ENCODE measurements at regions not wholly inside any gene's neighbourhood (a gene's known extent, or its start where the extent isn't known, plus 50 kb on each side); places are given as distances from the start of the nearest gene placed in this dataset.

GRCh38 chr17:5794385-5794784, 210.1 kb upstream of the NLRP1 start:
- Mint-ChIP-seq H3K4me1 (no peaks in the 10 kb centered on the region), H3K27me3 (ENCODE audit: low read depth in 2 of 2) (peaks cover 17 to 55% of the 10 kb centered on the region in 2 donors), H3K9me3 (peaks cover 0 to 3% of the 10 kb centered on the region in 2 donors), H3K36me3 (no peaks in the 10 kb centered on the region), H3K4me3 (no peak overlapping the region), H3K27ac (no peak overlapping the region)
- DNase-seq (no peak), ATAC-seq (no peak)
- WGBS (ENCODE audit: insufficient coverage): 97% methylated on average over 6 of the region's 7 CpGs
- peaks cover 5% of the 10 kb centered on the region for H3K9me3 ChIP-seq (ENCODE audit: control insufficient read depth, insufficient read depth, low read length)
- intact Hi-C loops (cut with micrococcal nuclease): no loop called here
- H3K27ac ChIP-seq (ENCODE audit: low read length): no peak overlapping the region
- TF ChIP-seq CTCF (IDR thresholded peaks at IDR 0.05): no peak
- no peaks in the 10 kb centered on the region for H3K36me3 ChIP-seq (ENCODE audit: control insufficient read depth, insufficient read depth, low read length)
- H3K27me3 ChIP-seq (ENCODE audit: control insufficient read depth, insufficient read depth, low read length): no peaks in the 10 kb centered on the region
- H3K4me1 ChIP-seq (ENCODE audit: control insufficient read depth, insufficient read depth, low read length): no peaks in the 10 kb centered on the region
- no peak overlapping the region for H3K4me3 ChIP-seq (ENCODE audit: low read length)

DNA sequence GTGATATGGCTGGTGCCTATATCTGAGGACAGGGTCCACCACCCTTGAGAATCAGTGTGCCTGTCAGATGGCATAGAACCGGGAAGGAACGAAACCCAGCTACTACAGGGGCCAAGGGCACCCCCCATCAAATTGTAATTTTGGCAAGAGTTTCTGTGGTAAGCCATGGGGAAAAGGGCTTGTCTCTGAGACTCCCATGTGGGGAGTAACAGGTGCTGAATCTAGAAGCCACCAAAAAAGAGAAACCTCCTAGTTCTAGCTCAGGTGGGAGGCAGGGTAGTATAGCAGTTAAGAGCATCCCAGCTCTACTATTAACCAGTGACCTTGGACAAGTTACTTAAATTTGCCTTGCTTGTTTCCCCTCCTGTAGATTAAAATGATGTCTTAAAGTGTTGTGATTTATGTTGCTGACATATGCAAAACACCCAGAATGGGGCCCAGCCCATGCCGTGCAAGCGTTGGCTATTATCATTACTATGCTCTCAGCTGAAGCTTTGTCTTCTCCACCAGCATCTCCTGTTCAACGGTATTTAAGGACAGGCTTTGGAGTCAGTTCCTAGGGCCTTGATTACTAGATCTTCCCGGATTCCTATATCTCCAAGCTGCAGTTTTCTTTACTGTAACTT, 210.7 kb upstream of the NLRP1 start:
- Mint-ChIP-seq H3K27ac (no peak overlapping the region), H3K27me3 (ENCODE audit: low read depth in 2 of 2) (peaks cover 17 to 53% of the 10 kb centered on the region in 2 donors), H3K4me3 (no peak overlapping the region), H3K9me3 (peaks cover 0 to 3% of the 10 kb centered on the region in 2 donors), H3K4me1 (no peaks in the 10 kb centered on the region), H3K36me3 (no peaks in the 10 kb centered on the region)
- no peak overlapping the region for H3K27ac ChIP-seq (ENCODE audit: low read length)
- no peaks in the 10 kb centered on the region for H3K36me3 ChIP-seq (ENCODE audit: control insufficient read depth, insufficient read depth, low read length)
- DNase-seq (no peak), ATAC-seq (no peak)
- intact Hi-C loops (cut with micrococcal nuclease): no loop called here
- H3K4me1 ChIP-seq (ENCODE audit: control insufficient read depth, insufficient read depth, low read length): no peaks in the 10 kb centered on the region
- peaks cover 5% of the 10 kb centered on the region for H3K9me3 ChIP-seq (ENCODE audit: control insufficient read depth, insufficient read depth, low read length)
- TF ChIP-seq CTCF (IDR thresholded peaks at IDR 0.05): no peak
- no peak overlapping the region for H3K4me3 ChIP-seq (ENCODE audit: low read length)
- no peaks in the 10 kb centered on the region for H3K27me3 ChIP-seq (ENCODE audit: control insufficient read depth, insufficient read depth, low read length)
- 82% methylated on average over 5 of the region's 6 CpGs for WGBS (ENCODE audit: insufficient coverage)

DNA sequence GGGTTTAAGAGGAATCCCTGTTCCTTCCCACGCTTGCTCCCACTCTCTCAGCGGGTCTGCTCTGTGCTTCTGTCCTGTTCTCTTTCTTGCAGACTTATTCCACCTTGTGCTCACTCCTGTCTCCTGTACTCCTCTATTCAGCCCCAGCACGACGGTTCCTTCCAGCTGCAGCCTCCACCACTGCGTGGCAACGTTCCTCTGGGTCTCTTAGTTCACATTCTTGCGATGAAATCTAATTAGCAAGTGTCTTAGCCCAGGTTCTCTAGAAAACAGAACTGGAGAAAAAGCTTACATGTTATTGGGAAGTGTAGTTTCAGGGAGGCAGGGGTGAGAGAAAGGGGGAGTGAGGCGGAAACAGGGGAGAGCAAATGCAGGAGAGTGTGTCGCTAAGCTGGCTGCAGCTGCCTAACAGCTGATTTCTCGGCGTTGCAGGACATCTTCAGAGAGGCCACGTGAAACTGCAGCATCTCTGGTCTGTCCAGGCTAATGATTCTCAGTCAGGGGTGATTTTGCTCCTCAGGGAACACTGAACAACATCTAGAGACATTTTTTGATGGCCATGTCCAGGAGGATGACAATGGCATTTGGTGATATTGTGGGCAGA, 213.2 kb upstream of the NLRP1 start:
- Mint-ChIP-seq H3K9me3 (peaks cover 0 to 3% of the 10 kb centered on the region in 2 donors), H3K27ac (no peak overlapping the region), H3K27me3 (ENCODE audit: low read depth in 2 of 2) (peaks cover 20 to 46% of the 10 kb centered on the region in 2 donors), H3K4me1 (no peaks in the 10 kb centered on the region), H3K4me3 (no peak overlapping the region), H3K36me3 (no peaks in the 10 kb centered on the region)
- DNase-seq: no peak
- Histone ChIP-seq H3K4me3 (ENCODE audit: low read length) (no peak overlapping the region), H3K36me3 (ENCODE audit: control insufficient read depth, insufficient read depth, low read length) (no peaks in the 10 kb centered on the region), H3K27me3 (ENCODE audit: control insufficient read depth, insufficient read depth, low read length) (no peaks in the 10 kb centered on the region), H3K4me1 (ENCODE audit: control insufficient read depth, insufficient read depth, low read length) (no peaks in the 10 kb centered on the region), H3K9me3 (ENCODE audit: control insufficient read depth, insufficient read depth, low read length) (peaks cover 5% of the 10 kb centered on the region), H3K27ac (ENCODE audit: low read length) (no peak overlapping the region)
- no peak for ATAC-seq
- no peak for TF ChIP-seq CTCF (IDR thresholded peaks at IDR 0.05)
- 39% methylated on average over 12 of the region's 12 CpGs for WGBS (ENCODE audit: insufficient coverage)
- intact Hi-C loops (cut with micrococcal nuclease): no loop called here

DNA sequence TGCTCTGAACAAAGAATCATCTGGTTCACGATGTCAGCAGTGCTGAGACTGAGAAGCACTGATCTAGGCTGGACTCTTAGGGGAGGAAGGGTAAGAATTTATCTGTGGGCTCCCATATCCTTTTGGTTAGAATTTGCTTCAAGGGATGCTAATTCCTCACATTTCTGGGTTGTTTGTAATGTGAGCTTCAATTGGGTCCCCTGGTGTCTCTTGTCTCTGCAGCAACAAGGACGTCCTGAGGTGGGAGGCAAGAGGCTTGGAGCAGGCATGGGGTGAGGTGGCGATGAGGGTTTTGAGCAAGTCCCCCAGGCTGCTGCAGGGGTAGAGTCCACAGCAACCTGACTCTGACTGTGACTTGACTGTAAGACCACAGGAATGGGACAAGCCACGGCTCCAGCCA, 213.8 kb upstream of the NLRP1 start:
- 58% methylated on average over 4 of the region's 4 CpGs for WGBS (ENCODE audit: insufficient coverage)
- no peaks in the 10 kb centered on the region for H3K27me3 ChIP-seq (ENCODE audit: control insufficient read depth, insufficient read depth, low read length)
- no peak overlapping the region for H3K27ac ChIP-seq (ENCODE audit: low read length)
- Mint-ChIP-seq H3K4me1 (no peaks in the 10 kb centered on the region), H3K9me3 (no peaks in the 10 kb centered on the region), H3K27me3 (ENCODE audit: low read depth in 2 of 2) (peaks cover 19 to 46% of the 10 kb centered on the region in 2 donors), H3K4me3 (no peak overlapping the region), H3K27ac (no peak overlapping the region), H3K36me3 (no peaks in the 10 kb centered on the region)
- intact Hi-C loops (cut with micrococcal nuclease): no loop called here
- no peak for DNase-seq
- no peak for ATAC-seq
- H3K4me1 ChIP-seq (ENCODE audit: control insufficient read depth, insufficient read depth, low read length): no peaks in the 10 kb centered on the region
- no peaks in the 10 kb centered on the region for H3K36me3 ChIP-seq (ENCODE audit: control insufficient read depth, insufficient read depth, low read length)
- H3K4me3 ChIP-seq (ENCODE audit: low read length): no peak overlapping the region
- peaks cover 1% of the 10 kb centered on the region for H3K9me3 ChIP-seq (ENCODE audit: control insufficient read depth, insufficient read depth, low read length)
- no peak for TF ChIP-seq CTCF (IDR thresholded peaks at IDR 0.05)
